Prostate gland (tissue), 2 donors: ENCODE measurements at regions not wholly inside any gene's neighbourhood (a gene's known extent, or its start where the extent isn't known, plus 50 kb on each side); places are given as distances from the start of the nearest gene placed in this dataset.

Experiments
- DNase-seq: peaks from one replicate; pipeline ENCODE4 v3.0.0-alpha.2; 2019; ENCODE audit warnings: low spot score
- H3K27ac ChIP-seq, 2 donors: fragments of 200-600 bp; sonication (generic); 2 replicates each; pipeline ENCODE4 v1.5.1; 2017 to 2019
- H3K27me3 ChIP-seq: fragments of 200-600 bp; sonication (generic); replicated peaks from 2 replicates; pipeline ENCODE4 v1.5.1; 2019; ENCODE audit not compliant: insufficient read depth
- H3K36me3 ChIP-seq, 2 donors: fragments of 200-600 bp; sonication (generic); 1 replicate in 1 of 2; 2 replicates in 1 of 2; pipeline versions ENCODE4 v1.5.1 to v1.8.1; 2017 to 2019
- H3K4me1 ChIP-seq: fragments of 200-600 bp; sonication (generic); replicated peaks from 2 replicates; pipeline ENCODE4 v1.5.1; 2019
- H3K4me3 ChIP-seq, 2 donors: fragments of 200-600 bp; sonication (generic); 2 replicates each; pipeline ENCODE4 v1.5.1; 2017 to 2019
- H3K9me3 ChIP-seq: fragments of 200-600 bp; sonication (generic); 2 replicates; pipeline ENCODE4 v1.5.1; 2017
- POLR2A ChIP-seq: fragments of 450-650 bp; IDR thresholded peaks from one replicate; pipeline ENCODE4 v1.6.1; 2016; ENCODE audit warnings: antibody characterized with exemption, mild to moderate bottlenecking
- POLR2AphosphoS5 ChIP-seq: sonication (generic); formaldehyde crosslinking; IDR thresholded peaks from one replicate; pipeline ENCODE4 v1.6.1; 2017; ENCODE audit warnings: antibody characterized with exemption
- WGBS: methylation state at CpG from one replicate; pipeline ENCODE4 v1.1.5; 2018; 5-methylcytosine and 5-hydroxymethylcytosine counted together
- intact Hi-C: fragments of 100-400 bp; cut with DNase I; formaldehyde crosslinking; loops from one replicate; pipeline ENCODE4 v1.14.2; 2022
- TF ChIP-seq, protein P1 (sequence below), 4 experiments: fragments of 200-600 bp in 2 of 4; fragments of 450-650 bp in 2 of 4; sonication (generic) in 2 of 4; IDR thresholded peaks; 1 replicate in 3 of 4; 2 replicates in 1 of 4; pipeline ENCODE4 v1.5.1; 2016 to 2019; ENCODE audit warnings: antibody characterized with exemption in 4 of 4, mild to moderate bottlenecking in 2 of 4, moderate library complexity in 2 of 4

DNA sequence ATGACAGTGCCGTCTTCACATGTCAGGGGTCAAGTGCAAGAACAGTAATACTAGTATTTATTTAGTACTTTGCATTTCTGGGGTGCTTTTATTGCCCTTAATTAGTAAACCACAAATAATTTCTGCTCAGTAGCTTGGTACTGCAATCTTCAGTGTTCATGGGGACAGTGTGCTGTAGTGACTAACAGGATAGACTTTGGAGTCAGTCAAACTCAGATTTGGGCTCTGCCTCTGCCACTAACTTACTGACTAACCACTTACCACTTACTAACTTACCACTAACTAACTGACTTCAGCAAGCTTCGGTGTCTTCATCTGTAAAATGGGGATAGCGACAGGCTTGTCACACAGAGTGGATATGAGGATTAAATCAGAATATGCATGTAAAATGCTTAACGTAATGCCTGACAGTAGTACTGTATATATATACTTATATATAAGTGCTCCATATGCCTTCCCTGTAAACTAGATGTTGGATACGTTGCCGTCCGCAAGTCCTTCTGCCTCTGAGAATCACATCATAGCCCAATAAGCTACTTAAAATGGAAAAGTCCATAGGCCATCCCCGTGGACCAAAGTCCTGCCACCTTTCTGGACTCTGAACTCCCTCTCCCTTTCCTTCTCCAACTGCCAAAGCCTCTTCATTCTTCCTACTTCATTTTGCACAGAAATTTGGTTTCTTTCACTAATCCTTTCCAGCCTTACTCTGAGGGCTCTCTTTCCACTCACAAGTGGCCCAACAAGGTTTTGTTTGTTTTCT is 158.1 kb downstream of the ZIC5 start:
- Histone ChIP-seq H3K9me3 (no peaks in the 10 kb centered on the region), H3K27ac (no peak overlapping the region), H3K27me3 (no peaks in the 10 kb centered on the region), H3K4me1 (no peaks in the 10 kb centered on the region), H3K36me3 (no peaks in the 10 kb centered on the region), H3K4me3 (no peak overlapping the region)
- TF ChIP-seq POLR2AphosphoS5: no peak
- TF ChIP-seq, protein P1, sequence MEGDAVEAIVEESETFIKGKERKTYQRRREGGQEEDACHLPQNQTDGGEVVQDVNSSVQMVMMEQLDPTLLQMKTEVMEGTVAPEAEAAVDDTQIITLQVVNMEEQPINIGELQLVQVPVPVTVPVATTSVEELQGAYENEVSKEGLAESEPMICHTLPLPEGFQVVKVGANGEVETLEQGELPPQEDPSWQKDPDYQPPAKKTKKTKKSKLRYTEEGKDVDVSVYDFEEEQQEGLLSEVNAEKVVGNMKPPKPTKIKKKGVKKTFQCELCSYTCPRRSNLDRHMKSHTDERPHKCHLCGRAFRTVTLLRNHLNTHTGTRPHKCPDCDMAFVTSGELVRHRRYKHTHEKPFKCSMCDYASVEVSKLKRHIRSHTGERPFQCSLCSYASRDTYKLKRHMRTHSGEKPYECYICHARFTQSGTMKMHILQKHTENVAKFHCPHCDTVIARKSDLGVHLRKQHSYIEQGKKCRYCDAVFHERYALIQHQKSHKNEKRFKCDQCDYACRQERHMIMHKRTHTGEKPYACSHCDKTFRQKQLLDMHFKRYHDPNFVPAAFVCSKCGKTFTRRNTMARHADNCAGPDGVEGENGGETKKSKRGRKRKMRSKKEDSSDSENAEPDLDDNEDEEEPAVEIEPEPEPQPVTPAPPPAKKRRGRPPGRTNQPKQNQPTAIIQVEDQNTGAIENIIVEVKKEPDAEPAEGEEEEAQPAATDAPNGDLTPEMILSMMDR (IDR thresholded peaks at IDR 0.05): no peak
- no peak for TF ChIP-seq POLR2A
- no peak for DNase-seq
- 91% methylated on average over 8 of the region's 8 CpGs for WGBS
- intact Hi-C loops: no loop called here

DNA sequence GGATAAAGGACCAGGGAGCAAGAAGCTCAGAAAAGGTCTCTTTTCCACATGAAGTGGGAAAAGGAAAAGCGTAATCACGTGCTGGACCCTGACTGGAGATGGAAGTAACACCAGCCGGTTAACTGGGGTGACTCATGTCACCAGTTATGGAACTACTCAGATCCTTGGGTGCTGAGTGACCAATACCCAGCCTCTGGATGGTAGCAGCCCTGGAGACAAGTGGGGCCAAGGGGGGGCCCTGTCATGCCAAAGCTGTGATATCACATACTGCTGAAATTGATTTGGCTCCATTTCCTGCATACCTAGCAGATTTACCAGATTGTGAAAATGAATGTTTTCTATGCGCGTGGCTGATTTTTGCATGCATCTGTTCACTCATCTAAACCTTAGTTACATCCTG is 158.9 kb downstream of the ZIC5 start:
- 89% methylated on average over 5 of the region's 5 CpGs for WGBS
- Histone ChIP-seq H3K4me3 (no peak overlapping the region), H3K36me3 (no peaks in the 10 kb centered on the region), H3K4me1 (no peaks in the 10 kb centered on the region), H3K9me3 (no peaks in the 10 kb centered on the region), H3K27me3 (no peaks in the 10 kb centered on the region), H3K27ac (no peak overlapping the region)
- no peak for DNase-seq
- TF ChIP-seq POLR2A: no peak
- TF ChIP-seq, protein P1 (IDR thresholded peaks at IDR 0.05): no peak
- TF ChIP-seq POLR2AphosphoS5: no peak
- intact Hi-C loops: no loop called here

DNA sequence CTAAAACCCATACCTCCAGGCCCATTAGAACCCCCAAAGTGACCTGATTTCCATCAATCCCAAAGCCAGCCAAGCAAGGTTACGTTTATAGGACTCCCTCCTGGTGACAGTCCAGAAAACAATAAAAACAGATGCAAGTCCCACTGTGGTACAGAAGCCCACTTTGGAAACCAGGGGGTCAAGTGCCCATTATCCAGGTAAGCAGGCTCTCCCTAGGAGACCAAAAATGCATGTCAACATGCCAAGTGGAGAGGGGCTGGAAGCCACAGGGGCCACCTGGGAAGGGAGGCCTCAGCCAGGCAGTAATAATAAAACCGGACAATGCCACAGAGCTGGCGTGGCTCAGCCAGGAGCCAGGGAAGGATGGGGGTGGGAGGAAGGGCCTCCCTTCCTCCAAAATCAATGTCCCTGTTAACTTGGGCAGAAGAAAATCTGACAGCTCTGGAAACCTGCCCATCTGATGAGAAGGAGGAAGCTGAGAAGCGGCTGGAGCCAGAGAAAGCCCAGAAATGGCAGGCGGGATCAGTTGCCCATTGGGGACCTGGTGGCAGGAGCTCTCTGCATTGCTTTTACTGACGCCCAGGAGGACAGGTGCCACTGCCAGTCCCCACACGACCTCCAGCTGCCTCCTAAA is 160.4 kb downstream of the ZIC5 start:
- Histone ChIP-seq H3K4me3 (no peak overlapping the region), H3K36me3 (no peaks in the 10 kb centered on the region), H3K27me3 (no peaks in the 10 kb centered on the region), H3K4me1 (no peaks in the 10 kb centered on the region), H3K27ac (no peak overlapping the region), H3K9me3 (no peaks in the 10 kb centered on the region)
- intact Hi-C loops: no loop called here
- WGBS: 55% methylated on average over 7 of the region's 7 CpGs
- DNase-seq: no peak
- TF ChIP-seq, protein P1 (IDR thresholded peaks at IDR 0.05): no peak
- TF ChIP-seq POLR2A: no peak
- no peak for TF ChIP-seq POLR2AphosphoS5

DNA sequence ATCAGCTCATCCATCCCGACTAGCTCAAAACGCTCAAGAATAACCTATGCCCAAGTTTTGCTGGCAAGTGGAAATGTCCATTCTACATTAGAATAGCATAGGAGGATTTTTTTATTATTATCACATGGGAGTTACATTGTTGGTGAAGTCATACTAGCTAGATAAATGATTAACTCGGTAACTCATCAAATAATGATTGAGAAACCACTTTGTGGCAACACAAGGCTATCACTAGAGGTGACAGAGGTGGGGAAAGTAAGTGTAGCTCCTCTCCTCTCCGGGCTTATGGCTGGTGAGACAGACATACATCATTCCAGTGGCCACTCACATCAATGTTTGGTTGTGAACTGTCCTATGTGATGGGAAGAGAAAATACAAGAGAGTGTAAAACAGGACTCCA is 161.6 kb downstream of the ZIC5 start:
- no peaks in the 10 kb centered on the region for H3K4me1 ChIP-seq
- no peak overlapping the region for H3K4me3 ChIP-seq
- WGBS: 91% methylated on average over 4 of the region's 4 CpGs
- H3K27me3 ChIP-seq: no peaks in the 10 kb centered on the region
- H3K27ac ChIP-seq: no peak overlapping the region
- H3K9me3 ChIP-seq: no peaks in the 10 kb centered on the region
- no peak for DNase-seq
- TF ChIP-seq POLR2AphosphoS5 (no peak), POLR2A (no peak)
- TF ChIP-seq, protein P1 (IDR thresholded peaks at IDR 0.05): no peak
- intact Hi-C loops: no loop called here
- H3K36me3 ChIP-seq: no peaks in the 10 kb centered on the region

DNA sequence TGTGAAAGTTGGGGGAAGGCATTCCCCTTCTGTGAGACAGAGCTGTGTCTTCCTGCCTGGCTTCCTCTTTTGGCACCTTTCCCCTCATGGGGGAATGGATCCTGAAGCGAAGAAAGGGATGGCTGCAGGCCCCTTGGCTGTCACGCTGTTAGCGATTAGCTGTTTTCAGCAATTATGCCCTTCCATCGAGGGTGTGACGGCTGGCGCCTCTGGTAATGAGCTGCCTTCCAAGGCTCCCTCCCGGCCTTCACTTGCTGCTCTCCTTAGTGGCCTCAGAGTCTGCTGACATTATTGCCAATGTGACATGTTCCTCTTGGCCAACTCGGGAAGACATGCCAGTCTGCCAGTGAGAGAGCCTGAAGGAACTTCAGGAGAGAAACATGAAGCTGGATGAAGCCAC is 162.1 kb downstream of the ZIC5 start:
- Histone ChIP-seq H3K27me3 (no peaks in the 10 kb centered on the region), H3K4me1 (no peaks in the 10 kb centered on the region), H3K36me3 (no peaks in the 10 kb centered on the region), H3K4me3 (no peak overlapping the region), H3K27ac (no peak overlapping the region), H3K9me3 (no peaks in the 10 kb centered on the region)
- DNase-seq: no peak
- intact Hi-C loops: no loop called here
- TF ChIP-seq POLR2AphosphoS5 (no peak), POLR2A (no peak)
- TF ChIP-seq, protein P1 (IDR thresholded peaks at IDR 0.05): no peak
- WGBS: 64% methylated on average over 8 of the region's 8 CpGs
